ENCODE measurements at regions not wholly inside any gene's neighbourhood (a gene's known extent, or its start where the extent isn't known, plus 50 kb on each side); places are given as distances from the start of the nearest gene placed in this dataset.

- Mint-ChIP-seq H3K27ac (ENCODE audit: unreplicated experiment) (no peak overlapping the region), H3K9me3 (ENCODE audit: unreplicated experiment) (no peaks in the 10 kb centered on the region), H3K4me1 (ENCODE audit: low read depth, unreplicated experiment) (peaks cover 17% of the 10 kb centered on the region), H3K27me3 (ENCODE audit: unreplicated experiment) (no peaks in the 10 kb centered on the region), H3K4me3 (ENCODE audit: unreplicated experiment) (no peak overlapping the region), H3K36me3 (ENCODE audit: unreplicated experiment) (no peaks in the 10 kb centered on the region)
- TF ChIP-seq CTCF (IDR thresholded peaks at IDR 0.05; ENCODE audit: partially characterized antibody, unreplicated experiment) = no peak
- DNase-seq = no peak
Observed at GRCh38 chr2:104416339-104417000, 437.4 kb upstream of the POU3F3 start.

- DNase-seq = no peak
- Mint-ChIP-seq H3K4me1 (ENCODE audit: low read depth, unreplicated experiment) (peaks cover 8% of the 10 kb centered on the region), H3K36me3 (ENCODE audit: unreplicated experiment) (no peaks in the 10 kb centered on the region), H3K9me3 (ENCODE audit: unreplicated experiment) (no peaks in the 10 kb centered on the region), H3K27ac (ENCODE audit: unreplicated experiment) (no peak overlapping the region), H3K27me3 (ENCODE audit: unreplicated experiment) (no peaks in the 10 kb centered on the region), H3K4me3 (ENCODE audit: unreplicated experiment) (no peak overlapping the region)
- TF ChIP-seq CTCF (IDR thresholded peaks at IDR 0.05; ENCODE audit: partially characterized antibody, unreplicated experiment) = no peak
Observed at GRCh38 chr2:104420420-104420819, 433.5 kb upstream of the POU3F3 start.

GRCh38 chr2:104420953-104421352, 433.0 kb upstream of the POU3F3 start:
- no peak for TF ChIP-seq CTCF (IDR thresholded peaks at IDR 0.05; ENCODE audit: partially characterized antibody, unreplicated experiment)
- Mint-ChIP-seq H3K27ac (ENCODE audit: unreplicated experiment) (no peak overlapping the region), H3K27me3 (ENCODE audit: unreplicated experiment) (no peaks in the 10 kb centered on the region), H3K9me3 (ENCODE audit: unreplicated experiment) (no peaks in the 10 kb centered on the region), H3K36me3 (ENCODE audit: unreplicated experiment) (no peaks in the 10 kb centered on the region), H3K4me3 (ENCODE audit: unreplicated experiment) (no peak overlapping the region), H3K4me1 (ENCODE audit: low read depth, unreplicated experiment) (peaks cover 8% of the 10 kb centered on the region)
- DNase-seq = no peak

DNA sequence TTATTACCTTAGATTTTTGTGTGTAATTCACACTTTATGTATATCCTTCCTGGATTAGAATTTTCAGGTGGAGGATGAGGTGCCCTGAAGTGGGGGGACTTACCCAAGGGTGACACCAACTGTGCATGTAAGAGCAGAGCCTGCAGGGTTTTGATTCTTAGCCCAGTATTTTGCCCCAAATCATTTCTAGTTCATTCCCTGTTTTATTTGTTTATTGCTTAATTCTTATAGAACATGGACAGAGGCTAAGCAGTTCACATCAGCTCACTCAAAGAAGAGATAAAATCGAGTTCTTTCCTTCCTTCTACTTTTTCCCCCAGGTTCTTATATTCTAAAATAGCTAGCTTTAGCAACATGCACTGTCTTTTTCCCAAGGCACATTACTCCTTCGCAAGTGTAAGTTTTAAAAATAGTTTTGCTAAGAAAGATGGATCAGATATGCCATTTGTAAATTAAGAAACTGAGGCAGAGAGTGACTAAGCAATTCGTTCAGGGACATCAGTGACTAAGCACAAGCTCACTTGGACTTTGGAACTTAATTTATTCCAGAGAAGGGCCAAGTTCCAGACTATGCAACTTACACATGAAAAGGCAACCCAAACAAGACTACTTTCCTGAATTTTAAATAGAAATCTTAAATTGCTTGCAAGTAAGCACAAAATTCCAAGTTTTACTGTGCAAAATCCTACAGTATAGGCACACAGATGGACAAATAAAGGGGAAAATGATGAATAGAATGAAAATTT, 427.9 kb upstream of the POU3F3 start:
- Mint-ChIP-seq H3K36me3 (ENCODE audit: unreplicated experiment) (no peaks in the 10 kb centered on the region), H3K9me3 (ENCODE audit: unreplicated experiment) (peaks cover 3% of the 10 kb centered on the region), H3K4me1 (ENCODE audit: low read depth, unreplicated experiment) (no peaks in the 10 kb centered on the region), H3K27me3 (ENCODE audit: unreplicated experiment) (peaks cover 3% of the 10 kb centered on the region), H3K27ac (ENCODE audit: unreplicated experiment) (no peak overlapping the region), H3K4me3 (ENCODE audit: unreplicated experiment) (no peak overlapping the region)
- TF ChIP-seq CTCF (IDR thresholded peaks at IDR 0.05; ENCODE audit: partially characterized antibody, unreplicated experiment) = no peak
- DNase-seq = no peak

DNA sequence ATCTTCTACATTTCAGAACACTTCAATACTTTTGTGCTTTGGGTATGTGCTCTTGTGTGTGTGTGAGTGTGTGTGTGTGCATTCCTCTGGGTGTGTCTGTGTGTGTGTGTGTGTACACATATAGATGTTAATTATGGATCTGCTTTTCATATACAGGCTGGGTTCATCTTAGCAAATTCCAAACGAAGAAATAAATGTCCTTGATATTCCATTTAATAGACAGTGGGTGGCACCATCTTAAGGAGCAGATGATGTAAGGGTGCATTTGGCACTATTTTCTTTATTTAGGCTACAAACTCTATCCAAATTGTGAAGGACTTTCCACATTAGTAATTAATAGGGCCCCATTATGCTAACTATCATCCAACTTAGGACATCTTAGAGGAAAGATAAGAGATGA, 425.8 kb upstream of the POU3F3 start:
- Mint-ChIP-seq H3K36me3 (ENCODE audit: unreplicated experiment) (no peaks in the 10 kb centered on the region), H3K4me3 (ENCODE audit: unreplicated experiment) (no peak overlapping the region), H3K27ac (ENCODE audit: unreplicated experiment) (no peak overlapping the region), H3K27me3 (ENCODE audit: unreplicated experiment) (peaks cover 3% of the 10 kb centered on the region), H3K9me3 (ENCODE audit: unreplicated experiment) (peaks cover 3% of the 10 kb centered on the region), H3K4me1 (ENCODE audit: low read depth, unreplicated experiment) (peaks cover 6% of the 10 kb centered on the region)
- no peak for DNase-seq
- TF ChIP-seq CTCF (IDR thresholded peaks at IDR 0.05; ENCODE audit: partially characterized antibody, unreplicated experiment) = no peak

Data from glutamatergic neuron (in vitro differentiated cells).